Gastroesophageal sphincter (tissue), 4 donors: ENCODE measurements at regions not wholly inside any gene's neighbourhood (a gene's known extent, or its start where the extent isn't known, plus 50 kb on each side); places are given as distances from the start of the nearest gene placed in this dataset.

Experiments
- ATAC-seq: fragments of 150-250 bp; one replicate; pipeline ENCODE4 v1.9.1; 2016; ENCODE audit warnings: mild to moderate bottlenecking, moderate library complexity
- H3K27ac ChIP-seq, 4 donors: fragments of 200-600 bp; sonication (generic) in 3 of 4; 1 replicate in 3 of 4; 2 replicates in 1 of 4; pipeline ENCODE4 v1.5.1; 2016 to 2019
- H3K27me3 ChIP-seq: fragments of 200-600 bp; sonication (generic); one replicate; pipeline ENCODE4 v1.5.1; 2019
- H3K36me3 ChIP-seq, 2 donors: fragments of 200-600 bp; sonication (generic); one replicate each; pipeline ENCODE4 v1.5.1; 2019; ENCODE audit warnings: control low read depth in 1 of 2
- H3K4me1 ChIP-seq, 3 donors: fragments of 200-600 bp; sonication (generic); 1 replicate in 2 of 3; 2 replicates in 1 of 3; pipeline ENCODE4 v1.5.1; 2016 to 2019; ENCODE audit warnings: control low read depth in 2 of 3
- H3K4me3 ChIP-seq, 2 donors: fragments of 200-600 bp; sonication (generic); one replicate each; pipeline ENCODE4 v1.5.1; 2019; ENCODE audit warnings: mild to moderate bottlenecking in 1 of 2, moderate library complexity in 1 of 2
- H3K9me3 ChIP-seq, 3 donors: fragments of 200-600 bp; sonication (generic); one replicate each; pipeline ENCODE4 v1.5.1; 2017 to 2019; ENCODE audit warnings: control low read depth in 2 of 3
- CTCF ChIP-seq, 4 experiments: fragments of 200-600 bp in 2 of 4; fragments of 450-650 bp in 2 of 4; sonication (generic) in 1 of 4; IDR thresholded peaks; one replicate each; pipeline ENCODE4 v1.5.1; 2017 to 2019; ENCODE audit warnings: antibody characterized with exemption in 4 of 4, mild to moderate bottlenecking in 2 of 4, moderate library complexity in 2 of 4
- EP300 ChIP-seq: sonication (generic); formaldehyde crosslinking; IDR thresholded peaks from one replicate; pipeline ENCODE4 v1.6.1; 2017; ENCODE audit warnings: antibody characterized with exemption, mild to moderate bottlenecking
- POLR2A ChIP-seq, 2 donors: fragments of 450-650 bp; IDR thresholded peaks; one replicate each; pipeline ENCODE4 v1.6.1; 2017; ENCODE audit warnings: antibody characterized with exemption in 2 of 2, mild to moderate bottlenecking in 2 of 2, moderate library complexity in 1 of 2
- POLR2AphosphoS5 ChIP-seq: sonication (generic); formaldehyde crosslinking; IDR thresholded peaks from one replicate; pipeline ENCODE4 v1.6.1; 2017; ENCODE audit warnings: antibody characterized with exemption
- WGBS, 2 donors: methylation state at CpG; one replicate each; pipeline ENCODE4 v1.1.5; 2018; ENCODE audit warnings: low coverage in 1 of 2; 5-methylcytosine and 5-hydroxymethylcytosine counted together

- Histone ChIP-seq H3K4me1 (peaks cover 0 to 6% (median 0%) of the 10 kb centered on the region in 3 donors), H3K27ac (no peak overlapping the region), H3K36me3 (no peaks in the 10 kb centered on the region), H3K27me3 (no peaks in the 10 kb centered on the region), H3K4me3 (no peak overlapping the region), H3K9me3 (no peaks in the 10 kb centered on the region)
- 37 to 52% methylated on average over 2 to 3 of the region's 3 CpGs for WGBS, 2 donors
- TF ChIP-seq POLR2AphosphoS5 (no peak), EP300 (no peak), CTCF (IDR thresholded peaks at IDR 0.05) (no peak), POLR2A (IDR thresholded peaks at IDR 0.05) (no peak)
- ATAC-seq: no peak
These were observed 445.7 kb upstream of the TRPC7 start for GRCh38 chr5:136811086-136811485.

GRCh38 chr5:136810261-136810801, 445.0 kb upstream of the TRPC7 start:
- Histone ChIP-seq H3K27me3 (no peaks in the 10 kb centered on the region), H3K9me3 (no peaks in the 10 kb centered on the region), H3K4me3 (no peak overlapping the region), H3K4me1 (peaks cover 0 to 6% (median 0%) of the 10 kb centered on the region in 3 donors), H3K36me3 (no peaks in the 10 kb centered on the region), H3K27ac (no peak overlapping the region)
- ATAC-seq: no peak
- no peak for TF ChIP-seq EP300
- no peak for TF ChIP-seq POLR2A (IDR thresholded peaks at IDR 0.05)
- no peak for TF ChIP-seq CTCF (IDR thresholded peaks at IDR 0.05)
- no peak for TF ChIP-seq POLR2AphosphoS5
- WGBS, 2 donors: 29 to 54% methylated on average over 4 to 5 of the region's 5 CpGs

DNA sequence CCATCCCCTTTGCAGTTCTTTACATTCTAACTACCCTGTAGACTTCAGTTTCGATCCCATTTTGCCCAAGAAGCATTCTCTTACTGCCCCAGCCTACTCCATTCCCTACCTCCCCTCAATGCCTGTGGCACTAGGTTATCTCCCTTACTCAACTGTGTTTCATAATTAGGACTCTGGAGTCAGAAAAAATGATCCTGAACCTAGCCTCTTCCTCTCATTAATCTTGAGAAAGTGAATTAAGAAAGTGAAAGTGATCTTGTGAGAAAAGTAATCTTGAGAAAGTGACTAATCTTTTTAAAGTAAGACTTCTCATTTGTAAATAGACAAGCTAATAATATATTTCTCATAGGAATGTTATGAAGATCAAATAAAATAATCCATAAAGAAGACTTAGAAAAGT, 444.0 kb upstream of the TRPC7 start:
- TF ChIP-seq POLR2AphosphoS5 (no peak), CTCF (IDR thresholded peaks at IDR 0.05) (no peak)
- no peak for ATAC-seq

GRCh38 chr5:136808756-136809155, 443.4 kb upstream of the TRPC7 start:
- no peaks in the 10 kb centered on the region for H3K9me3 ChIP-seq
- H3K27ac ChIP-seq: no peak overlapping the region
- 82 to 95% methylated on average over 4 of the region's 4 CpGs for WGBS, 2 donors
- no peak overlapping the region for H3K4me3 ChIP-seq
- no peaks in the 10 kb centered on the region for H3K27me3 ChIP-seq
- no peak for TF ChIP-seq CTCF (IDR thresholded peaks at IDR 0.05)
- no peak for TF ChIP-seq POLR2A (IDR thresholded peaks at IDR 0.05)
- no peak for TF ChIP-seq POLR2AphosphoS5
- H3K36me3 ChIP-seq: no peaks in the 10 kb centered on the region
- ATAC-seq: no peak
- H3K4me1 ChIP-seq: peaks cover 0 to 6% (median 0%) of the 10 kb centered on the region in 3 donors

More for the DNA sequence above, 444.0 kb upstream of the TRPC7 start:
- H3K27ac ChIP-seq: no peak overlapping the region
- H3K9me3 ChIP-seq: no peaks in the 10 kb centered on the region
- H3K36me3 ChIP-seq: no peaks in the 10 kb centered on the region
- 38 to 67% methylated on average over 1 of the region's 1 CpG for WGBS, 2 donors
- no peaks in the 10 kb centered on the region for H3K27me3 ChIP-seq
- H3K4me1 ChIP-seq: peaks cover 0 to 6% (median 0%) of the 10 kb centered on the region in 3 donors
- H3K4me3 ChIP-seq: no peak overlapping the region

DNA sequence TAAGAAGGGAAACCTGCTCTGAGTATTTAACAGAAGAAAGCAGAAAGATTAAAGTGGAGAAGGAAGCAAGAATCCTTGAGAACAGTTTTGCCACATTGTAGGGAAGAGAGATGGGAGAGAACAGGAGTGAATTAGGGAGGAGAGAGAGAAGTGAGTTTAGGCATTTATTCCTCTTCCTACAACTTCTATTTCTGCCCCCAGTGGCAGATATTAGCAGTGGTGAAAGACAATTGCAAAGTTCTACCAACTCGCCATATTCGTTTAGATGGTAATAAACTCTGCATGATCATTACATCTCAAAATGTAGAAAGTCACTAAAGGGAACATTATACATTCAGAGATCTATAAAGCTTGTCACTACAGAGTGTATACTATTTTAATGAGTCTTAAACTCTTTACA, 440.1 kb upstream of the TRPC7 start:
- TF ChIP-seq POLR2A (IDR thresholded peaks at IDR 0.05): no peak
- no peak for TF ChIP-seq CTCF (IDR thresholded peaks at IDR 0.05)
- TF ChIP-seq EP300: no peak
- no peak for TF ChIP-seq POLR2AphosphoS5
- H3K4me1 ChIP-seq: no peaks in the 10 kb centered on the region
- ATAC-seq: no peak
- no peaks in the 10 kb centered on the region for H3K36me3 ChIP-seq
- H3K9me3 ChIP-seq: no peaks in the 10 kb centered on the region
- WGBS, 2 donors: 86 to 90% methylated on average over 2 of the region's 2 CpGs
- no peak overlapping the region for H3K4me3 ChIP-seq
- H3K27ac ChIP-seq: no peak overlapping the region
- no peaks in the 10 kb centered on the region for H3K27me3 ChIP-seq
